HL-60 (cell line): ENCODE measurements at regions not wholly inside any gene's neighbourhood (a gene's known extent, or its start where the extent isn't known, plus 50 kb on each side); places are given as distances from the start of the nearest gene placed in this dataset.

ENCODE experiments used
- DNase-seq, 2 experiments: peaks; one replicate each; pipeline ENCODE4 v3.0.0-alpha.2; 2010 to 2020; ENCODE audit warnings: low read depth in 1 of 2, low spot score in 1 of 2
- H3K27ac ChIP-seq: fragments of 250-450 bp; sonication (Bioruptor Pico); replicated peaks from 2 replicates; pipeline ENCODE4 v1.5.1; 2020; ENCODE audit warnings: mild to moderate bottlenecking, moderate library complexity
- H3K27me3 ChIP-seq: fragments of 250-450 bp; sonication (Bioruptor Pico); 2 replicates; pipeline ENCODE4 v1.5.1; 2021; ENCODE audit warnings: mild to moderate bottlenecking, moderate library complexity; ENCODE audit not compliant: insufficient read depth, poor library complexity, severe bottlenecking
- H3K4me3 ChIP-seq: replicated peaks from 2 replicates; pipeline ENCODE4 v1.5.1; 2011; ENCODE audit warnings: mild to moderate bottlenecking, control low read depth, low read length; ENCODE audit not compliant: insufficient read depth
- CTCF ChIP-seq: IDR thresholded peaks from one replicate; pipeline ENCODE4 v1.5.1; 2011; ENCODE audit warnings: low read length, control low read depth, inconsistent platforms; ENCODE audit not compliant: insufficient read depth
- GABPA ChIP-seq: IDR thresholded peaks from 2 replicates; pipeline ENCODE4 v1.6.1; 2012; ENCODE audit warnings: low read depth
- POLR2AphosphoS5 ChIP-seq: IDR thresholded peaks from 2 replicates; pipeline ENCODE4 v1.6.1; 2012; ENCODE audit warnings: low read depth
- REST ChIP-seq: IDR thresholded peaks from 2 replicates; pipeline ENCODE4 v1.6.1; 2012; ENCODE audit warnings: low read depth; ENCODE audit not compliant: insufficient replicate concordance
- SPI1 ChIP-seq: IDR thresholded peaks from 2 replicates; pipeline ENCODE4 v1.6.1; 2012; ENCODE audit warnings: low read depth, mild to moderate bottlenecking, borderline replicate concordance

GRCh38 chr17:33837281-33837680, 417.8 kb upstream of the CCL2 start:
- DNase-seq: no peak
- Histone ChIP-seq H3K27me3 (peaks cover 6% of the 10 kb centered on the region), H3K4me3 (no peak overlapping the region), H3K27ac (no peak overlapping the region)
- TF ChIP-seq CTCF (no peak), REST (no peak), POLR2AphosphoS5 (no peak), SPI1 (no peak), GABPA (no peak)

DNA sequence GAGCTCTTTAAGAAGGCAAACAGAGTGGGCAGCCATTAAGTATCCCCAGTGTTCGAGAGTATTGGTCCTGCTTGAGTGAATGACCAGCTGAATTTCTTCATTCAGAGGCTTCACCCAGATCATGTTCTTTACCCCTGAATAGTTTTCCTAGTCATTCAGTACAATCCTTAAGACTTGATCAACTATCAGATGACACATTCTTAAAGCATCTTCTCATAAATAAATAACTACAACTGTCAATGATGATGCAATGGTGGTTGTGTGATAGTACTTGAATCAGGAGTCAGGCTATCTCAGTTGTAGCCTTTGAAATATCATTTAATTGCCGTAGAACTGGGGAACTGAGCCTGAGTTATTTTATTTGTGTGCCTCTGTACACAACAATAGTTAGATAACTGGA, 416.8 kb upstream of the CCL2 start:
- TF ChIP-seq CTCF (no peak), REST (no peak), GABPA (no peak), POLR2AphosphoS5 (no peak), SPI1 (no peak)
- Histone ChIP-seq H3K27ac (no peak overlapping the region), H3K4me3 (no peak overlapping the region), H3K27me3 (peaks cover 6% of the 10 kb centered on the region)
- no peak for DNase-seq

DNA sequence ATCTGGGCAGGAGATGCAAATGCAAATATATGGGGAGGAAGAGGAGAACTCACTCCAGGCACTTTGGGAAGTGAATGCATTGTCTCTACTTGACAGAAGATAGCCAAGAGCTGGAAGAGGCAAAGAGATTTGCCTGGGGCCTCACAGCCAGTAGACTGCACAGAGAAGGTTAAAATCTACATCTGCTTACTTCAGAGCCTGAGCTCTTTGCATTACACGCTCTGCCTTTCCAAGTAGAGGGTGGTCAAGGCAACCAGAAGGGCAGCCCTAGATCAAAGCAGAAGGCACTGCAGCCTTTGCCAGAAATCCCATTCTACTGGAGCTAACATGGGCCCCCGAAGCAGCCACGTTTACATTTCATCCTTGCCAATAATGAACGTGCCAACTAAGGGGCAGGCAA, 407.2 kb upstream of the CCL2 start:
- Histone ChIP-seq H3K4me3 (no peak overlapping the region), H3K27me3 (no peaks in the 10 kb centered on the region), H3K27ac (no peak overlapping the region)
- no peak for TF ChIP-seq REST
- TF ChIP-seq CTCF: no peak
- TF ChIP-seq SPI1: no peak
- no peak for TF ChIP-seq GABPA
- no peak for TF ChIP-seq POLR2AphosphoS5
- no peak for DNase-seq
